Fibroblast of the aortic adventitia (primary cell): ENCODE measurements at regions not wholly inside any gene's neighbourhood (a gene's known extent, or its start where the extent isn't known, plus 50 kb on each side); places are given as distances from the start of the nearest gene placed in this dataset.
A peak's percentile ranks its signal among the peaks of the same experiment; 100 is the strongest.
"Not testable (repeated sequence)": the region's sequence is repeated elsewhere in the genome, so short reads cannot be mapped to it uniquely, and the experiment has no call there.

Source experiments
- DNase-seq: peaks from one replicate; pipeline ENCODE4 v3.0.0-alpha.2; 2010; ENCODE audit warnings: low read depth
- H3K4me3 ChIP-seq: 2 replicates; pipeline ENCODE4 v1.5.1; 2011; ENCODE audit warnings: low read depth, mild to moderate bottlenecking, control low read depth, low read length, moderate library complexity
- CTCF ChIP-seq: IDR thresholded peaks from 2 replicates; pipeline ENCODE4 v1.5.1; 2011; ENCODE audit warnings: mild to moderate bottlenecking, low read length, control low read depth, inconsistent platforms; ENCODE audit not compliant: insufficient read depth

DNA sequence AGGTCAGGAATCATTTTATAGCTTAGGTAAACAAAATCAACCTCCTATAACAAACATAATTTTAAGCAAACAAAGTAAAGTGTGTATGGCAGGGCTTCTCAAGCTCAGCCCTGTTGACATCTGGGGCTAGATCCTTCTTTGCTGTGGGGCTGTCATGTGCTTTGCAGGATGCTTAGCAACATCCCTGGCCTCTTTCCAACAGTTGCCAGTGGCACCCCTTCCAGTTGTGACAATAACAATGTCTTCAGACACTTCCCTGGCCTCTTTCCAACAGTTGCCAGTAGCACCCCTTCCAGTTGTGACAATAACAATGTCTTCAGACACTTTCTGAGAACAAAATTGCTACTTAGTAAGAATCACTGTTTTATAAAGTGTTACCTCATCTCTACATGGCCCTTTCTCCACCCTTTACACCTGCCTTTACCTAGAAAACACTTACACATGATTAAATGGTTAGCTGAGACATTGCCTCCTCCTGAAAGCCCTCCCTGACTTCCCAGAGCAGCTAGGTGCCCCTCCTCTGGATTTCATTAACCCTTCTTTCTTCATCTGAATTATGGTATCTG lies 194.0 kb upstream of the LMCD1 start:
- TF ChIP-seq CTCF: no peak
- DNase-seq: no peak
- no peak overlapping the region for H3K4me3 ChIP-seq

DNA sequence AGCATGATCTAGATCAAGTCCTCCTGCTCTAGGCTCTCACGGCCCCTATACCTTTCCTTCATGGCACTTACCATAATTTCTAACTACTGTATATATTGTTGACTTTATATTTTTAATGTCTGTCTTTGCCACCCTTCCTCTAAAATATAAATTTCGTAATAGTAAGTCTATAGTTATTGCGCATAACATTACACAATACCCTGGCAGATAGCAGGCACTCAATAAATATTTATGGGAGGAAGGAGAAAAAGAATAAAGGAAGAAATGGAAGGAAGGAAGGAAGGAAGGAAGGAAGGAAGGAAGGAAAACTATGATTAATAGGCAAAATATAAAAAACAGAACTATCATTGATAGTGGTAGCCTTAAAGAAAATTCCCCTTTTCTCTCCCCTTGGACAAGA lies 190.3 kb upstream of the LMCD1 start:
- no peak overlapping the region for H3K4me3 ChIP-seq
- no peak for DNase-seq
- TF ChIP-seq CTCF: no peak

- no peak for DNase-seq
- no peak for TF ChIP-seq CTCF
- no peak overlapping the region for H3K4me3 ChIP-seq
Observed at GRCh38 chr3:8312685-8313084, 188.9 kb upstream of the LMCD1 start.

GRCh38 chr3:8313560-8314267 lies 187.9 kb upstream of the LMCD1 start:
- no peak for TF ChIP-seq CTCF
- H3K4me3 ChIP-seq: no peak overlapping the region
- no peak for DNase-seq

DNA sequence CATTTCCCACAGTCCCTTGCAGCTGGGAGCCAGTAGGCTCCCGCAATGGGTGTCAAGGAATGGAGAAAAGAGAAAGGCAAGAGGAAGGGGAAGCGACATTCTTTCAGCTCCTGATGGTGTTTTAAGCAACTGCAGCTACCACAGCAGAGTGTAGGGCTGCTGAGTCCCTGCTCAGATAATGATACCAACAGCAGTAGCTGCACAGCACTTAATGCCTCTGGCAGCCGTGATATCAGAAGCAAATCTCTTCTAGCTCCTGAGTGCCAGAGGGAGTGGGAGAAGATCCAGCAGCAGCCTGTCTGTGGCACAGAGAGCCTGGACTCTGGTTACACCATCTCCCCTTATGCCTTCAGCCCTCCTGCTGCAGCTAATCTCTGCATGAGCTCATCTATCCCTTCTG lies 186.1 kb upstream of the LMCD1 start:
- not testable (repeated sequence) for H3K4me3 ChIP-seq, DNase-seq

- no peak overlapping the region for H3K4me3 ChIP-seq
- peak; percentile 17 for DNase-seq
- no peak for TF ChIP-seq CTCF
Observed at GRCh38 chr3:8317661-8318649, 183.7 kb upstream of the LMCD1 start.

GRCh38 chr3:8319935-8320634 lies 181.5 kb upstream of the LMCD1 start:
- TF ChIP-seq CTCF: no peak
- peak; percentile 26 for DNase-seq
- H3K4me3 ChIP-seq: no peak overlapping the region
